Calu3 (cell line): ENCODE measurements at regions not wholly inside any gene's neighbourhood (a gene's known extent, or its start where the extent isn't known, plus 50 kb on each side); places are given as distances from the start of the nearest gene placed in this dataset.

Experiments used
- BruUV-seq: library from RNA; stranded (reverse); fragments of 400-500 nt; replicated peaks from 2 replicates; lab custom pipeline; 2021; lab: Mats Ljungman, UMichigan
- CTCF ChIA-PET: fragments of 300-600 bp; sonication (Branson Sonifier 250); formaldehyde crosslinking; loops from one replicate; lab custom pipeline; 2022; ENCODE audit warnings: antibody characterized with exemption; lab: Charles Lee
- DNase-seq: peaks from one replicate; pipeline ENCODE4 v3.0.0; 2022
- H3K27ac Mint-ChIP-seq: one replicate; pipeline ENCODE4 v1.8.0; 2022; ENCODE audit warnings: mixed read lengths; ENCODE audit not compliant: unreplicated experiment
- H3K27me3 Mint-ChIP-seq: one replicate; pipeline ENCODE4 v1.8.0; 2022; ENCODE audit warnings: mixed read lengths; ENCODE audit not compliant: unreplicated experiment
- H3K36me3 Mint-ChIP-seq: one replicate; pipeline ENCODE4 v1.8.0; 2022; ENCODE audit warnings: mild to moderate bottlenecking, moderate library complexity, mixed read lengths; ENCODE audit not compliant: insufficient read depth, unreplicated experiment
- H3K4me1 Mint-ChIP-seq: one replicate; pipeline ENCODE4 v1.8.0; 2022; ENCODE audit warnings: mild to moderate bottlenecking, low read depth, mixed read lengths; ENCODE audit not compliant: unreplicated experiment
- H3K4me3 Mint-ChIP-seq: one replicate; pipeline ENCODE4 v1.8.0; 2022; ENCODE audit warnings: mild to moderate bottlenecking, low read depth, moderate library complexity, mixed read lengths; ENCODE audit not compliant: unreplicated experiment
- H3K9me3 Mint-ChIP-seq: one replicate; pipeline ENCODE4 v1.8.0; 2022; ENCODE audit warnings: low read depth, mixed read lengths; ENCODE audit not compliant: unreplicated experiment
- CTCF ChIP-seq: fragments of 200-600 bp; IDR thresholded peaks from one replicate; pipeline ENCODE4 v1.8.0; 2022; ENCODE audit warnings: antibody characterized with exemption; ENCODE audit not compliant: unreplicated experiment
- intact Hi-C: fragments of 100-400 bp; cut with micrococcal nuclease; formaldehyde crosslinking; loops from one replicate; pipeline ENCODE4 v1.10.0; 2022; ENCODE audit not compliant: unreplicated experiment

- peaks cover 9% of the 10 kb centered on the region for H3K9me3 Mint-ChIP-seq
- H3K4me3 Mint-ChIP-seq = no peak overlapping the region
- no peaks in the 10 kb centered on the region for H3K36me3 Mint-ChIP-seq
- intact Hi-C loops = no loop called here
- no peaks in the 10 kb centered on the region for H3K4me1 Mint-ChIP-seq
- H3K27ac Mint-ChIP-seq = no peak overlapping the region
- no peak for TF ChIP-seq CTCF
- CTCF ChIA-PET = no interaction called here
- no peaks in the 10 kb centered on the region for H3K27me3 Mint-ChIP-seq
- DNase-seq = no peak
- no TSS peak for BruUV-seq
Observed at GRCh38 chr2:51222106-51222505, 190.2 kb upstream of the NRXN1 start.

DNA sequence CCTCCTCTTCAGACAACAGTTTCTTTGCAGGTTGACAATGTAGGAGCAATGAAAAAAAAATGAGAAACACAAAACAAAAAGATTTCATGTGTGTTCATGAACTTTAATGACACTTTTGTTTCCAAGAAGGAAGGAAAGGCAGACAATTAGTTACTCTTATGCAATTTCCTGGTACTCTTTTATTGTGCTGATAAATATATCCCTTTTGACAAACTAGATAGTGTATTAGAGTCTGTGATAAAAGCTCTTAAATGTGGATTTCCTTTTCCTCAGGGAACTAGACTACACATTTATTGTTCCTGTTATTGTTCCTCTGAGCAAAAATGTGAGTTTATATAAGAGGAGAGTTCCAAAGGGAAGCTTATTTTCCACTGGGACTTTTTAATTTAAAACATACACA lies 188.7 kb upstream of the NRXN1 start:
- Mint-ChIP-seq H3K36me3 (no peaks in the 10 kb centered on the region), H3K4me3 (no peak overlapping the region), H3K9me3 (peaks cover 9% of the 10 kb centered on the region), H3K27me3 (no peaks in the 10 kb centered on the region), H3K4me1 (no peaks in the 10 kb centered on the region), H3K27ac (no peak overlapping the region)
- intact Hi-C loops = no loop called here
- BruUV-seq = no TSS peak
- CTCF ChIA-PET = no interaction called here
- DNase-seq = no peak
- no peak for TF ChIP-seq CTCF

DNA sequence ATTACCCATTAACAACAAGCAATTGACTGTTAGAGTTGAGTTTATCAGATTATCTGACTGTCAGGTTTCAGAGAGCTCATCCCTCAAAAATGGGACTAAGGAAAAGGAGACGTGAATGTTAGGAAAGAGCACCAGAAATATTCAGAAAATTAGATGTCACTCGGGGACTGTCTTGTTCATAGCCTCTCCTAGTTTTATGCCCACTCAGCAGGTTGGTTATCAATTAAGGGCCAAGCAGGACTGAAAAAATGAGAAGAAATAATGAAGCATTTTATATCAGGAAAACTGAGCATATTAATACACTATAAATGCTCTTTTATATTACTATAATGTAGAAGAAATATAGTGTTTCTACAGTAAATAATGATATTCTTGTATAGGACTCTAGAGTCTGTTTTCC lies 188.1 kb upstream of the NRXN1 start:
- H3K27ac Mint-ChIP-seq = no peak overlapping the region
- no peaks in the 10 kb centered on the region for H3K27me3 Mint-ChIP-seq
- TF ChIP-seq CTCF = no peak
- intact Hi-C loops = no loop called here
- H3K9me3 Mint-ChIP-seq = peaks cover 4% of the 10 kb centered on the region
- CTCF ChIA-PET = no interaction called here
- DNase-seq = no peak
- BruUV-seq = no TSS peak
- no peaks in the 10 kb centered on the region for H3K4me1 Mint-ChIP-seq
- no peaks in the 10 kb centered on the region for H3K36me3 Mint-ChIP-seq
- no peak overlapping the region for H3K4me3 Mint-ChIP-seq

- intact Hi-C loops = no loop called here
- Mint-ChIP-seq H3K36me3 (no peaks in the 10 kb centered on the region), H3K4me3 (no peak overlapping the region), H3K4me1 (no peaks in the 10 kb centered on the region), H3K9me3 (peaks cover 4% of the 10 kb centered on the region), H3K27ac (no peak overlapping the region), H3K27me3 (no peaks in the 10 kb centered on the region)
- CTCF ChIA-PET = no interaction called here
- no peak for DNase-seq
- TF ChIP-seq CTCF = no peak
- BruUV-seq = no TSS peak
Observed at GRCh38 chr2:51219468-51219867, 187.5 kb upstream of the NRXN1 start.
